Dermis microvascular lymphatic vessel endothelial cell (primary cell): ENCODE measurements at regions not wholly inside any gene's neighbourhood (a gene's known extent, or its start where the extent isn't known, plus 50 kb on each side); places are given as distances from the start of the nearest gene placed in this dataset.

Experiments
- DNase-seq, 2 donors: peaks; one replicate each; pipeline versions ENCODE4 v3.0.0 to v3.0.0-alpha.2; 2010; ENCODE audit warnings: low read depth in 2 of 2

DNA sequence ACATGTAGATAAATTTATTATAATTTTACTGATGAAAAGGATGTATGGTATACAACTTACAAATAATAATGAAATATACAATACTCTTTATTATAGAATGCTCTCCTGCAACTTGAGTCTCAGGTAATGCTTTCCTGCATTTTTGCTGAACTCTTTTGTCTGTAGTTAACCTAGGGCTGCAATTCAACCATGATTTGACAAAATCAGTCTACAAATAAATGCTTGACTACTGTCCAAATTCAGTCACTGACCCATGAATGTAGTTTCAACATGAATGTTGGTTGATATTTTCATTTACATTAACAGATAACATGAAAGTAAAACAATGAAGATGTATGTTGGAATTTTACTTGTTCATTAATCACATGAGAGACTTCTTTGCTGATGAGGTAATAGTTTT is 320.9 kb downstream of the ZSWIM6 start:
- no peak for DNase-seq

DNA sequence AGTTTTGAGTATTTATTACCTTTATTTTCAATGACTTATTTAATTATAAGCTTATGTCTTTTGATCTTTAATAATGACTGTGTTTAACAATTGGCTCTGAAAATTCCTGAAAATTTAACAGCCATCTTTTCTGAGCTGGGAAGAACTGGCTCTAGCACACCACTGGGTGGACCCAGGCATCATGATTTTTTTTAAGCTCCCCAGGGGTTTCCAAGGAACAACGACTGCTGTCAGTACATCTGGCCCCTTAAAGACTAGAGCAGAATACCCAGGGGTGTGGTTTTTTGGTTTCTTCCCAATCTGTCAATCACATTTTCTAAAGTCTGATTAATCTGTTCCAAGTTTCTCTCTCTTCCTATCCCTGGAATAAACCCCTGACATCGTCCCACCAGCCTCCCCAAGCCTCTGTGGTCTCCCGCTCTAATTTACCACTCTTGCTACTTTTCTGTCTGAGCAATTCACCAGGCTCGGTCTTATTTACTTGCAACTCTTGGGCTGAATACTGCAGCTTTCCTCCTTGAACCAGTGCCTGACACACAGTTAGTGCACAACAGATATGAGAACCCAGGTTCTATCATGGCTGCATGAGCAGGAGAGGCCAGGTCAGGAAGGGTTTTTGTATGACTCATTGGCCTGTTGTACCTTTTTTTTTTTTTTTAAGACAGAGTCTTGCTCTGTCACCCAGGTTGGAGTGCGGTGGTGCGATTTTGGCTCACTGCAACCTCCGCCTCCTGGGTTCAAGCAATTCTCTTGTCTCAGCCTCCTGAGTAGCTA is 321.9 kb downstream of the ZSWIM6 start:
- no peak for DNase-seq

DNA sequence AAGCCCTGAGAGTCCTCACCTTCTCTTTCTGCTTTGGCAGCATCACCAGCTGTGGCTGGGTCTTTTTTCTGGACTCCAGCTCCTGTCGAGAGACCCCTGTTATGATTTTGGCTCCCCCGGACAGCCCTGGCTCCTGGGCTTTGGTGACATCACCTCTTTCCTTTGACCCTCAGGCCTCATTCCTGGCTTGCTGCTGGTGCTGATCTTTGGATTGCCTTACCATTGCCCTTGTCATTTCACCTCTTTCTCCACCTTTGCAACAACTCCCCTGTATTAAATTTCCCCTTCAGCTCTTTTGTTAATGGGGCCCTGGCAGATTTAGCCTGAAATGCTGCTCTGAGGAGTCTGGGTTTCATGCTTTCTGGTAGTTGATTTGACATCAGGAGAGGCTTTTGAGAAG is 322.8 kb downstream of the ZSWIM6 start:
- DNase-seq = no peak

DNA sequence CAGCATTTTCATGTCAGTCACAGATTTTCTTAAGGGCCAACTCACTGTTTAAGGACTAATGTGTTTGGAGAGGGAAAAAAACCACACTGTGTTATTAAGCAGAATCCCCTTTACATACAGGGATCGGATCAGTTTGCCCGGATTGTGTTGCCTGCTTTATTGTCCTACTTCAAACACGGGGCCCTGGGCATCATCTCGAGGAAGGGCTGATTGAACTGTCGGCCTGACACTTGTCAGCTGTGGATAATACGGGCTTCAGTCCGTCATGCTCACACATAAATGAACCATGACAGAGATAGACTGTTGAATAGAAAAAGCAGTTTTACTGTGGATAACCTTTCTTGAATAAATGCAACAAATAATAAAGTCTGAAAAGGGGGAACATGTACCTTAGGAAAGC is 325.0 kb downstream of the ZSWIM6 start:
- no peak for DNase-seq

DNA sequence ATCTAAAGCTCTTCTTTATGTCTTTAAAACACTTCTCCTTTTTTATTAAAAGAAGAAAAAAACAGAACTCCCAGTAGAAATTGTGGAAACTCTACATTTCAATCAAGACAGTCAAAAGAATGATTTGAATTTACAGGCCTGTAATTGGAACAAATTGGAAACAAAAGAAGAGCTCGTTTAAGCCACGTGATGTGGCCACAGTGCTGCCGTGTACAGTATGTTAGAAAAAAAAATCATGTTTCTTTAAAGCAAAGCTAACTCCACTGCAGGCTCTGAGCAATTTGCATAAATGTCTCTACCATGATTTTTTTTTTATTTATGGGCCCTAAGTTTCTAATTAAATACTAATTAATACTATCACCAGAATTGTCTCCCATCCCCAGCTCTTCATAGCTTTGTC is 325.6 kb downstream of the ZSWIM6 start:
- DNase-seq = no peak

DNA sequence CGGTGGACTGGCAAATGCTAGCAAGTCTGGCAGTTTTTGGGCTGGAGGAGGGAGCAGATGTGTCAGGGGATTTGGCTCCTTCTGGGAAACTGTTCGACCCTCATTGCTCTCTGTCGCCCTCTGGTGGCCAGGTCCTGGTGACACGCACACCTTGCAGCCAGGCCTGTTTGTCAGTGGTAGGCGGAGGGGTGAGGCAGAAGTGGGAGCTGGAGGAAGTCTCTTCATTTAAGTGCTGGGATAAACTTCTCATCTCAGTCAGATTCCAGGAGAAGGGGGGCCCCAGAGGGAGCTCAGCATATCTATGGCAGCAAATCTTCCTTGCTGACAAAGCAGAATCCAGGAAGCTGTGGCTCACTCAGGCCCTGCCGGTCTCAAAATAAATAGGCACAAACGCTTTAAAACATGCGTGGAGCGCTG is 326.5 kb downstream of the ZSWIM6 start:
- DNase-seq = peak; percentile 51 to 71

DNA sequence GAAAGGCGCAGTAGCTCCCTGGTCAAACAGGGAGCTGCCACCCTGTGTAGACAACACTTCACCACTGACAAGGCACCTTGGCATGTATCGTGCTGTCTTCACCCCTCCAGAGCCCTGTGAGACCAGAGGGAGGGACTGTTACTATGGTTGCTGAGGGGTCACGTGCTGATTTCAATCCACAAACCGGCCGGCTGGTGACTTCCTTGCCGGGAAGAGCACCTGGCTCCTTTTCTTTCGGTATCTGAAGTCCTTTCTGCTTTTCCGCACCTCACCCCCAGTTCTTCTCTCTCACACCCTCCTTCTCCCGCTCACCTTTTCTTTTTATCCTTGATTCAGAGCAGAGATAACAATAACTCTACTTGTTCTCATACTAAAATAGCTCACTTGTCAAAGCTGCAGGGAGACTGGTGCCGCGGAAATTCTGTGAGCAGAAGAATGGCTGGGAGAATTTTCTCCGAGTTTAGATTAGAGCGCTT is 327.2 kb downstream of the ZSWIM6 start:
- no peak for DNase-seq

DNA sequence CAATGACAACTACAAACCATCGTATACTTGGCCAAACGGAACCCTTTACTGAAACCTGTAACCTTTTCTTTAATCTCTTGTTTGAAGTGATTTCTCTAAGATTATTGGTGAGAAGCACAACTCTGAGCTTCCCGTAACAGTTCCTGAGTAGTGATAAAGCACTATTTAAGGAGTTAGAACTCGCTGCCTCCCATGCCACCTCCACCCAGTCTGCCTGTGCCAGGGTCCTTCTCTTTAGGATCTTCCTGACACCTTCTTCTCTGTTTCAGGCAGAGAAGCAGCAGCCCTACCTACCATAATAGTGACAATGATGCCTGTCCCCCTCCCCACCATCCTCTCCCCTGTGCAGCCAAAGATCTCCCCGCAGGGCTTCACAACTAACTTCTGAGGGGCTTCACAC is 330.6 kb downstream of the ZSWIM6 start:
- DNase-seq = no peak

DNA sequence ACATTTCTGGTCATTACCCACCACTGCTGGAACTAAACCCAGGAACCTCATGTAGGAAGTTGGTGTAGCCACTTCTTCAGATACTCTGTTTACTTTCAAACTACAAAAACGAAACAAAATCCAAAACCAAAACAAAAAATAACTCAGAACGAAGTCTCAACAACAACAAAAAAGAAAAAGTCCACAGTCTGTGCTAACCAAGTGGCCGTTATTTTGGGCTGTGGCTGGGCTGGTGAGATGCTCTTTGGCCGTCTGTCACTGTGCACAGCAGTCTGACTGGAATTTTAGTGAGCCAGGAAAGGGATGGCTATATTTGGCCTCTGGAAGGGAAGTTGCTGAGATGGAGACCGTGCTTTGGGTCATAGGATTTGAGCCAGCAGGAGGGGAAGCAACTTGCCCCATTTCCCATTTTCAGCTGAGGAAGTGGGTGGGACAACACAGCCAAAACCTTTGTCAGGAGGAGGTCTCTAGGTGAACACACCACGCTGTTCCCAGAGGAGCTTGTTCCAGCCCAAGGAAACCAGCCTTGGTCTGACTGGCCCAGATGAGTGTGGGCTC is 334.1 kb downstream of the ZSWIM6 start:
- no peak for DNase-seq

DNA sequence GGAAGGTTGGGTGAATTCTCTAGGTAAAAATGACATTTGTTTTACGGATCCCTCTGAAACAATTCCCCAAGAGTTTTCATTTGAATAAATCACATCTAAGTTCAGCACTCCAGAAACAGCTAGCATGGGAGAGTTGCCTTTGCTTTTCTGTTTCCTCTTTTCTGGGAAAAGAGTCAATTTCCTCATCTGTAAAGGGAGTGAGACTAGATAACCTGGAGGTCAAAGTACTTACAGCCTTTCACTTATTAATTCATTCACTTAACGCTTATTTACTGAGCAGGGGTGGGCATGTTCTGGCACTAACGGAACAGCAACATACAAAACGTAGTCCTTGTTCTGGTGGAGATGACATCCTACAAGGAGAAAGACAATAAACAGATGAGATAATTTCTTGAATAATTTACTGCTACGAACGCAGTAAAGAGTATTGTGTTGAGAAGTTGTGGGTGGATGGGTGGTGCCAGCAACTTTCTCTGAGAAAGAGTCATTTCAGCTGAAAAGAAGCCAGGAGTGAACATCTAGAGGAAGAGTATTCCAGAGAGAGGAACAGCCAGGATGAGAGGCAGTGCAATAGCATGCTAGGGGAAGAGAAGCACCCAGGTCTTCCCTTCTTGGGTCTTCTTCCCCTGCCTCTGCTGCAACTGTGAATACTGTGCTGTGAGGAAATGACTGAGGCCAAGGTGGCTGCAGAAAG is 335.6 kb downstream of the ZSWIM6 start:
- no peak for DNase-seq

DNA sequence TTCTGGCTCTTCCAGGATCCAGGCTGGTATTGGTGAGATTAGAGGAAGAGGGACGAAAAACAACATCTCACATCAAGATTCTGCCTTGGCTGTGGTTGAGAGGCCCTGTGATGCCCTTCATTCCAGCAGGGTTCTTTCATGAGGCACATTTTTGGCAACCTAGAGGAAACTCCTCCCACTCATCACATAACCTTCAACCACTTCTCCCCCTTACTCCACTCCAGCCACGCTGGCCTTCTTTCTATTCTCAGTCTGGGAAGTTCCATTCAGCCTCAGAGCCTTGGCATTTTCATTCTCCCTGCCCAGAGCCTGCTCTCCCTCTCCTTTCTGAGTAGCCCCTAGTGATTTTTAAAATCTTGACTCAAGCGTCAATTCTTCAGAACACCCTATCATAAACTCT is 337.5 kb downstream of the ZSWIM6 start:
- DNase-seq = no peak

DNA sequence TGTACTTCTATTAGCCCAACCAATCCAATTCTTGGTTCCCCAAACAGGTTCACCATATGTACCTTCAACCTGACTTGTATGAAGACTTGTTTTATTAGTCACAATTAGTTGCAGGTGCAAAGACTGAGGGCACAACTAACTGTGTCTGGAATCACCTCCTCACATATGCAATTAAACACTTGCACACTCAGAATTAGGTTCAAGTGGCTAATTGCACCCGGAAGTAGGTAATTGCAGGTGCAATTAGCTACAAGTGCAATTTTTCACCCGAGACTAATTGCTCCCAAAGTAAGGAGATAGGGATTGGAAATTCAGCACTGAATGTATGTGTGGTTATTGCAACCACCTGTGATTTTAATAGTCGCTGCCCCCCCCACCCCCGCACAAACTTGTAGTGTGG is 338.9 kb downstream of the ZSWIM6 start:
- no peak for DNase-seq

DNA sequence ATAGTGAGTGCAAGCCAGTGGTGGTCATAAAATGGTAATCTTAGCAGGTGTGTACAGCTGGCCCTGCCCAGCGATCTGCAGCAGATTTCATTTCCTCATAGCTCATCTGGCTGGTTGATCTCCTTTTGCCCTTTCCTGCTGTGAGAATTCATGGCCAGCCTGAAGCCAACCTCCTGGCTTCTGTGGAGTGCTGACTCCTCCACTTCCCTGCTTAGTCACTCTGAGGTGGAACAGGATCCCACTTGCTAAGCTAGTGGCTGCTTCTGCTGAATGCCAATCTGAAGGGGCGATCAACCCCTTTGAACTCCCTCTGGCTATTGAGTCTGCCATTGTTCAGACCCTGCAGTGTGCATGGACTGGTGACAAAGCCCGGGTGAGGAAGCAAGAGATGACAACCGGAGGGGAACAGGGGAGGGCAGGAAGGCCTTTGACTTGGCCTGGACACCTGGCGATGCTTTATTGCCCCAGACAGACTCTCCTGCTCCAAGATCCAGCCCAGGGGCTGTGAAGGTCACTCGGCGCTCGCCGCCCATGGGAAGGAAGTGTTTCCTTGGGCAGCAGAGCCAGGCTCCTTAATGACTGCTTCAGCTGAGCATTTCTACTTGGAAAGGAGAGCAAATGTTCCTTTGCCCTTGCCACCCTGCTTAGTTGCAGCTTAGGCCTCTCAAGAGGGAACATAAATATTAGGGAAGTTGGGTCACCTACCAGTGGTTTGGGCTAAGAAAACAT is 341.1 kb downstream of the ZSWIM6 start:
- DNase-seq = peak in 1 of 2 donors; percentile 45

DNA sequence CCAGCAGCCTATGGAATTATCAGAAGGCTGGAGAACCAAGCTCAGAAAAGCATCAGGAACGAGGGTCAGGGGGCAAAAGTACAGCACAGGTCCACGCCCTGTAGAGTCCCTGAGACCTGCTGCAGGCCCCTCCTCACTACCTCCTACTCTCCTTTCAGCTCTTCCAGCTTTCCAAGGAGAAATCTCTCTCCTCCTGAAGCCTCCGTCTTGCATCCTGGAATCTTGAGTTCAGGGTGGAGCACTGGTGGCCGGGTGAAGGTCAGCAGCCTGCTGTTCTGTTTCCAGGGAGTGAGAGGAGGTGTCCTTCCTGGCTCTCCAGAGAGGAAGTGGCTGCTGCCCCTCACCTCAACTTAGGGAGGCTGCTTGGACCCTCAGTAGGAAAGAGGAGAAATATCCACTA is 342.3 kb downstream of the ZSWIM6 start:
- no peak for DNase-seq

DNA sequence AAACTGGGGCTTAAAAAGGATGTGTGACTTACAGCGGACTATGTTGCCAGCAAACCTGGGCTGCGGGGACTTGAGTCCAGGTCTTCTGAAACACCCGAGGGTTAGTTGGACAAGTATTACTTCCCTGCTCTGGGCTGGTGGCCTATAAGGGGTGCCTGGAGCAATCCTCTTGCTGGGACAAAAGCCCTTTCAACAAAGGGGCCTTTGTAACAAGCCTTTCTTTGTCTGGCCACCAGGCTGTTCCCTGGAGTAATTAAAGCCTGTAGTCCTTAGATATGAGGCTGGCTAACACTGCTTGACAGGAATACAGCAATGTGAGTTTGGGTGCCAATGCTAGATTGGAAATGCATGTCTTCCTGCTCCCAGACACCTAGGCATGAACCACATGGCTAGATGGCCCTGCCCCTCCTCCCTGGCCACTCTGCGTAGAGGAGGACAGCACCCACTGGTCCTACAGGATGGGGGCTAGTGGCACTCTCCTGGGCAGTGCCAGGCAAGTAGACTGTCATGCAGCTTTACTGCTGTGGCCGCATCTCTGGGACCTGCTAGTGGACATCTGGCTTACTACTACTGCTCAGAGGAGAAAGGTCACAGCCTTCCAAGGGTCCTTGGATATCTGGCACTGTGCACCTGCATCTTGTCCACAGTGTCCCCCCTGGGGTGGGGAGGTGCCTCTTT is 343.1 kb downstream of the ZSWIM6 start:
- no peak for DNase-seq

DNA sequence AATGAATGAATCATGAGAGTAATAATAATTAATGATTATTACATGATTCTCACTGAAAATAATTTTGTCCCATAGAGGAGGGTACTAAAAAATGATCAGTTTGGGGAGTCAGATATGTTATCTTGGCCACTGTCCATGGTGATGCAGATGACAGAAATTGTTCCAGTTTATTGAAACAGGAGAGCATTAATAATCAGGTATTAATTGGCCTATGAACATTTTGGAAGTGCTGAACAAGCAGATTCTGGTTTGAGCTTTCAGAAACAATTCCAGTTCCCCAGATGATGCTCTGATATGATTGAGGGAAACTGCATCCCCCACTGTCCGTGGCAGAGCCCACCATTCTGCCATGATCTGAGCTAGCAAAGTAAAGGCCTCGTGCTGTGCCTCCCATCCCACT is 345.2 kb downstream of the ZSWIM6 start:
- no peak for DNase-seq

DNA sequence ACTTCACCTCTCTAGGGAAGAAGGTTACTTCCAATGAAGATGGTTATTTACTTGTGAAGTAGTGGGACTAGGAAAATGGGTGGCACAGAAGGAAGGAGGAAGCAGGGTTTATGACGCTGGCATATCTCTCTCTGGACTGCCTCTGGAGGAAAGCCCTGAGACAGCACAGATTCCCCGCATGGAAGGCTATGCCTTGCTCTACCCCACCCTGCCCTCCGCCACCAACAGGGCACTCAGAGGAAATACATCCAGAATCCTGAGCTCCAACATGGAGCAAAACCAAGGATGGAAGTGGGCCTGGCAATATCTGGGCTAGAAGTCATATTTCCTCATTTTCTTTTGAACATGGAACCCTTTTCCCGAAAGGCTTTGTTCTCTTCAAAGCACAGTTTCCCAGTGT is 346.9 kb downstream of the ZSWIM6 start:
- no peak for DNase-seq

DNA sequence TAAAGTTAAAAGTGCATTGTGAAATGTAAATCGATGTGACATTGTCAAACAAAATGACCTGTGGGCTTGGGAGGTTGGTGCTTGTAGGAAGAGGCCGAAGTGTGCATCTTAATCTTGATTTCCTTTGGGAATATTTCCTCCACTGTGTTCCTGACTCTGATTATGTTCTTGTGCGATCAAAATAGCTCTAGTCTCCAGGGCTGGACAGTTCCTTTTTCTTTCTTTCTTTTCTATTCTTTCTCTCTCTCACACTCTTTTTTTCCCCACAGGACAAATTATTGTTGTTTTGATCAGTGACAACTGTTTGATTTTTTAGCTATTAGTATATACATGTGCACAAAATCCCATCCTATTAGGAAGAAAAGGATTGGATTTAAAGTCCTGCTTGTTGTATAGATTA is 347.5 kb downstream of the ZSWIM6 start:
- no peak for DNase-seq

DNA sequence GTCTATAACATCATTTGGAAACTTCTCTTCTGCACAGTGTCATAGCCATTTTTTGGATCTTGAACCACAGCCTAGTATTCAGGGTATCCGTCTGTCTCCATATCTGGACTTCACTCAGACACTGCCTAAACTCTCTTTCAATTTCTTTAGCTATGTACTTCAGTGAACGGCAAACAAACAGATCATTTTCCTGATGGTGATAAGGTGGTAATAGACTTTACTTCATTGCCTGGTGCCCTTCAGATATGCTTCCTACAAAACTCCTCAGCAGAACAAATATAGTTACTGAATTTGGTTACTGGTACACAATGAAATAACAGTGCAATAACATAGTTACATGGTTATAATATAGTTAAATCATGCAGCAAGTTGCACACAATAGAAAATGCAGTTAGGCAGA is 348.2 kb downstream of the ZSWIM6 start:
- DNase-seq = no peak

DNA sequence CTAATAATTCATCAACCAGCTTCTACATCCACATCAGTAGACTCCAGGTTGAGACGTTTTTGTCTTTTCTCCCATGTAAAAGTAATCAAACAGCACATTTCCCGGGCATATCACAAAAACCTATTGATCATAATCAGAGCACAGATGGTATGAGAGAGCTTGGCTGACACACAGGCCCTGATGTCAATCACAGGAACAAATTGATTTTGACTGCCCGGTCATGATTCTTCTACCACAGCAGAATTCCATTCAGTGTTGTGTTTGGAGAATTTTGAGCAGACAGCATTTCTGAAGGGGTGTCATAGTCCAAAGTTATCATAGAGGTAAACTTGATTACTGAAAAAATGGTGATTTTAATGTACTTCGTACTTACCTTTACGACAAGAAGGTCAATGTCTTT is 351.1 kb downstream of the ZSWIM6 start:
- no peak for DNase-seq

DNA sequence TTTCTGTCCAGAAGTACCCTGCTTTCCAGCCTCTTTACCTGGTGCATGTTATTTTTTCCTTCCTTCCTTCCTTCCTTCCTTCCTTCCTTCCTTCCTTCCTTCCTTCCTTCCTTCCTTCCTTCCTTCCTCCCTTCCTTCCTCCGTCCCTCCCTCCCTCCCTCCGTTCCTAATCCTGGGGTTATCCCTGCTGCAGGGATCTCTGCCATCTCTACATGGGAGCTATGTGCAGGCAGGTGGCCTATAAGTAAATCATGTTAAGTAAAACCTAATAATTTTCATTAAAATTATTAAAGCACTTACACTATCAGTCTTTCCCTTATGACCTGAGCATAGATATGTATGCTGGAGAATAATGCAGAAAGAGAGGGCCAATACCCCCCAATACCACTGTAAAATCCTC is 351.9 kb downstream of the ZSWIM6 start:
- DNase-seq = no peak
